Mesenchymal stem cell (in vitro differentiated cells and primary cell): ENCODE measurements at regions not wholly inside any gene's neighbourhood (a gene's known extent, or its start where the extent isn't known, plus 50 kb on each side); places are given as distances from the start of the nearest gene placed in this dataset.

Experiments
- DNase-seq: peaks from one replicate; pipeline ENCODE4 v3.0.0-alpha.2; 2013
- H2AFZ ChIP-seq: one replicate; pipeline ENCODE4 v1.6.1; 2013; ENCODE audit warnings: low read depth, mild to moderate bottlenecking, control low read depth, inconsistent platforms, low read length, moderate library complexity
- H2AK5ac ChIP-seq: 2 replicates; pipeline ENCODE4 v1.6.1; 2013; ENCODE audit warnings: low read length, moderate library complexity, mild to moderate bottlenecking, inconsistent platforms; ENCODE audit not compliant: severe bottlenecking
- H2BK120ac ChIP-seq: one replicate; pipeline ENCODE4 v1.6.1; 2013; ENCODE audit warnings: low read depth, mild to moderate bottlenecking, inconsistent platforms, low read length, moderate library complexity
- H2BK12ac ChIP-seq, 2 experiments: one replicate each; pipeline ENCODE4 v1.6.1; 2013; ENCODE audit warnings: inconsistent platforms in 2 of 2, low read length in 2 of 2, mild to moderate bottlenecking in 2 of 2, moderate library complexity in 2 of 2, control low read depth in 1 of 2
- H2BK15ac ChIP-seq: one replicate; pipeline ENCODE4 v1.6.1; 2013; ENCODE audit warnings: mild to moderate bottlenecking, low read depth, inconsistent platforms; ENCODE audit not compliant: poor library complexity, severe bottlenecking
- H2BK5ac ChIP-seq: 2 replicates; pipeline ENCODE4 v1.6.1; 2013; ENCODE audit warnings: low read depth, mild to moderate bottlenecking, low read length, control low read depth, inconsistent platforms; ENCODE audit not compliant: poor library complexity, severe bottlenecking
- H3K14ac ChIP-seq, 2 experiments: one replicate each; pipeline ENCODE4 v1.6.1; 2013; ENCODE audit warnings: inconsistent platforms in 2 of 2, low read length in 2 of 2, control low read depth in 1 of 2, mild to moderate bottlenecking in 1 of 2, moderate library complexity in 1 of 2
- H3K18ac ChIP-seq, 2 experiments: one replicate each; pipeline ENCODE4 v1.6.1; 2013; ENCODE audit warnings: inconsistent platforms in 2 of 2, low read length in 2 of 2, control low read depth in 1 of 2, low read depth in 1 of 2, mild to moderate bottlenecking in 1 of 2
- H3K23ac ChIP-seq, 2 experiments: one replicate each; pipeline ENCODE4 v1.6.1; 2013; ENCODE audit warnings: inconsistent platforms in 2 of 2, low read length in 2 of 2, mild to moderate bottlenecking in 2 of 2, moderate library complexity in 2 of 2, control low read depth in 1 of 2
- H3K27ac ChIP-seq: 2 replicates; pipeline ENCODE4 v1.5.1; 2013; ENCODE audit warnings: mild to moderate bottlenecking, moderate library complexity, low read length, control low read depth, inconsistent platforms; ENCODE audit not compliant: poor library complexity, severe bottlenecking
- H3K27me3 ChIP-seq, 2 experiments: 2 replicates each; pipeline versions ENCODE4 v1.6.1 to v1.7.0; 2013; ENCODE audit warnings: low read length in 2 of 2, mild to moderate bottlenecking in 2 of 2, moderate library complexity in 2 of 2, control low read depth in 1 of 2, inconsistent platforms in 1 of 2; ENCODE audit not compliant: control insufficient read depth in 1 of 2, insufficient read depth in 1 of 2
- H3K36me3 ChIP-seq, 2 experiments: 2 replicates each; pipeline versions ENCODE4 v1.6.1 to v1.7.0; 2013; ENCODE audit warnings: low read length in 2 of 2, control low read depth in 1 of 2, inconsistent platforms in 1 of 2, low read depth in 1 of 2, mild to moderate bottlenecking in 1 of 2; ENCODE audit not compliant: insufficient read depth in 2 of 2, control insufficient read depth in 1 of 2
- H3K4ac ChIP-seq, 2 experiments: one replicate each; pipeline ENCODE4 v1.6.1; 2013; ENCODE audit warnings: inconsistent platforms in 2 of 2, low read length in 2 of 2, mild to moderate bottlenecking in 2 of 2, moderate library complexity in 2 of 2, control low read depth in 1 of 2, low read depth in 1 of 2
- H3K4me1 ChIP-seq: 2 replicates; pipeline ENCODE4 v1.6.1; 2013; ENCODE audit warnings: low read depth, low read length, control low read depth; ENCODE audit not compliant: control insufficient read depth, insufficient read depth
- H3K4me2 ChIP-seq: 2 replicates; pipeline ENCODE4 v1.6.1; 2013; ENCODE audit warnings: low read length, mild to moderate bottlenecking, inconsistent platforms; ENCODE audit not compliant: poor library complexity, severe bottlenecking
- H3K4me3 ChIP-seq, 2 experiments: 2 replicates each; pipeline versions ENCODE4 v1.5.1 to v1.7.0; 2013; ENCODE audit warnings: low read length in 2 of 2, mild to moderate bottlenecking in 2 of 2, control low read depth in 1 of 2, low read depth in 1 of 2; ENCODE audit not compliant: insufficient read depth in 1 of 2
- H3K79me1 ChIP-seq: replicated peaks from 2 replicates; pipeline ENCODE4 v1.6.1; 2013; ENCODE audit warnings: mild to moderate bottlenecking, control low read depth, low read length, inconsistent platforms; ENCODE audit not compliant: poor library complexity, severe bottlenecking
- H3K9ac ChIP-seq: 2 replicates; pipeline ENCODE4 v1.7.0; 2013; ENCODE audit warnings: mild to moderate bottlenecking, low read length, moderate library complexity
- H3K9me3 ChIP-seq: 2 replicates; pipeline ENCODE4 v1.7.0; 2013; ENCODE audit warnings: mild to moderate bottlenecking, low read length; ENCODE audit not compliant: control insufficient read depth
- H4K8ac ChIP-seq: one replicate; pipeline ENCODE4 v1.6.1; 2013; ENCODE audit warnings: inconsistent platforms, mild to moderate bottlenecking, low read length, moderate library complexity
- H4K91ac ChIP-seq: one replicate; pipeline ENCODE4 v1.6.1; 2013; ENCODE audit warnings: mild to moderate bottlenecking, low read length, inconsistent platforms
- WGBS: methylation state at CpG from one replicate; pipeline ENCODE4 v1.1.7; 2013; ENCODE audit warnings: mixed read lengths; 5-methylcytosine and 5-hydroxymethylcytosine counted together

DNA sequence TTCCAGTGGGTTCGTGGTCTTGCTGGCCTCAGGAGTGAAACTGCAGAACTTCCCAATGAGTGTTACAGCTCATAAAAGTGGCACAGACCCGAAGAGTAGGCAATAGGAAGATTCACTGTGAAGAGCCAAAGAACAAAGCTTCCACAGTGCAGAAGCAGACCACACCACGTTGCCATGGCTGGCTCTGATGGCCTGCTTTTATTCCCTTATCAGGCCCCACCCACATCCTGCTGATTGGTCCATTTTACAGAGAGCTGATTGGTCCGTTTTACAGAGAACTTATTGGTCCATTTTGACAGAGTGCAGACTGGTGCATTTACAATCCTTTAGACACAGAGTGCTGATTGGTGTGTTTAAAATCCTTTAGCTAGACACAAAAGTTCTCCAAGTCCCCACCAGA is 131.4 kb upstream of the CHRM3 start:
- H3K9ac ChIP-seq: no peak overlapping the region
- H2BK120ac ChIP-seq: no peak overlapping the region
- DNase-seq: no peak
- H3K4me1 ChIP-seq: no peaks in the 10 kb centered on the region
- H3K36me3 ChIP-seq: no peaks in the 10 kb centered on the region
- no peak overlapping the region for H4K8ac ChIP-seq
- no peak overlapping the region for H2BK15ac ChIP-seq
- H2AFZ ChIP-seq: no peak overlapping the region
- H3K23ac ChIP-seq: no peak overlapping the region
- no peak overlapping the region for H2BK12ac ChIP-seq
- H3K79me1 ChIP-seq: no peaks in the 10 kb centered on the region
- no peak overlapping the region for H2AK5ac ChIP-seq
- H3K4me2 ChIP-seq: no peak overlapping the region
- no peaks in the 10 kb centered on the region for H3K27me3 ChIP-seq
- no peak overlapping the region for H3K27ac ChIP-seq
- H3K9me3 ChIP-seq: peaks cover 19% of the 10 kb centered on the region
- no peak overlapping the region for H2BK5ac ChIP-seq
- 63% methylated on average over 4 of the region's 4 CpGs for WGBS
- no peak overlapping the region for H3K14ac ChIP-seq
- no peak overlapping the region for H3K4ac ChIP-seq
- H3K18ac ChIP-seq: no peak overlapping the region
- H4K91ac ChIP-seq: no peak overlapping the region
- H3K4me3 ChIP-seq: no peak overlapping the region

DNA sequence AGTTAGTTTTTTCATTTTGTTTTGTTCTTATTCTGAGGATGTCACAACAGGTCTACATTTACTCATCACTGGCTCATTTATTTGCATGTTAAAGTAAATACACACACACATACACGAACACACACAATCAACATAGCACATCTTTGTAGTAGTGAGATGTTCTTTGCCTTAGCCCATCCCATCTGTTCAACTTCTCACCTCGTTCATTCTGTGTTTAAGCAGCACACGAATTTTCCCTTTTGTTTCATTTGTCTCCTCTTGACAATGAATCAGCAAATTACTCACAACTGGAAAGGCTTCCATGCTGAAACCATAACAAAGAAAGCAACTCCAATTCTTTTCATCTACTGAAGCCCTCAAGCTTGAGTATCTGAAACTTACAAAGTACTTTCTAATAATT is 133.3 kb upstream of the CHRM3 start:
- WGBS: 38% methylated on average over 3 of the region's 3 CpGs
- no peak overlapping the region for H3K4ac ChIP-seq
- H4K8ac ChIP-seq: no peak overlapping the region
- no peak overlapping the region for H3K9ac ChIP-seq
- H3K4me2 ChIP-seq: no peak overlapping the region
- peaks cover 19% of the 10 kb centered on the region for H3K9me3 ChIP-seq
- no peak for DNase-seq
- H3K4me1 ChIP-seq: no peaks in the 10 kb centered on the region
- no peak overlapping the region for H2BK120ac ChIP-seq
- no peaks in the 10 kb centered on the region for H3K27me3 ChIP-seq
- H3K4me3 ChIP-seq: no peak overlapping the region
- H3K27ac ChIP-seq: no peak overlapping the region
- no peak overlapping the region for H3K18ac ChIP-seq
- H3K36me3 ChIP-seq: no peaks in the 10 kb centered on the region
- no peak overlapping the region for H2AK5ac ChIP-seq
- H2BK12ac ChIP-seq: no peak overlapping the region
- H2AFZ ChIP-seq: no peak overlapping the region
- no peaks in the 10 kb centered on the region for H3K79me1 ChIP-seq
- H4K91ac ChIP-seq: no peak overlapping the region
- H3K23ac ChIP-seq: no peak overlapping the region
- H2BK15ac ChIP-seq: no peak overlapping the region
- H3K14ac ChIP-seq: no peak overlapping the region
- H2BK5ac ChIP-seq: no peak overlapping the region

DNA sequence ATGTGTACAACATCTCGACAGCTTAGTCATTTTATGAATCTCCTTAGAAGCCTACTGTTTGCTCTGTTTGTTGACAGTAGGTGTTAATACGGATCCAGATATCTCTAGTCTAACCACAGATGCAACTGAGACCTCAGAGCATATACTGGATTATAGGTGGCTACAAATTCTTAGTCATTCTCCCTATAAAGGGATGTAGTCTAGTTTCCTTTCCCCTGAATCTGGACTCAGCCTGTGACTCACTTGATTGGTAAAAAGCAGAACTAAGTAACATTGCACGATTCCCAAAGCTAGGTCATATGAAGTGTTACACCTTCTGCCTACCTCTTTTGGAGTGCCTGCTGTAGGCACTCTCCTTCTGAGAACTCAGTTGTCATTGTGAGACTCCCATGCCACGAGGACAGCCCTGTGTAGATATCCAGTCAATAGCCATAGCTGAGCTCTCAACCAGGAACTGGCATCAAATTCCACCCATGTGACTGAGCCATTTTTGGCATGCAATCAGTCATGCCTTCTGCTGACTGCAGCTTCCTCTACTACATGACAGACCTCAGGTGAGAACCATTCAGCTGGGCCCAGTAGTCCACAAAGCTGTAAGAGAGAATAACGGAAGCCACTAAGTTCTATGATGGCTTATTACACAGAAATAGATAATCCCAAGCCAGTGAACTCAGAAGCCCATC is 135.9 kb upstream of the CHRM3 start:
- Histone ChIP-seq H2BK5ac (no peak overlapping the region), H4K8ac (no peak overlapping the region)
- 67% methylated on average over 4 of the region's 5 CpGs for WGBS

DNA sequence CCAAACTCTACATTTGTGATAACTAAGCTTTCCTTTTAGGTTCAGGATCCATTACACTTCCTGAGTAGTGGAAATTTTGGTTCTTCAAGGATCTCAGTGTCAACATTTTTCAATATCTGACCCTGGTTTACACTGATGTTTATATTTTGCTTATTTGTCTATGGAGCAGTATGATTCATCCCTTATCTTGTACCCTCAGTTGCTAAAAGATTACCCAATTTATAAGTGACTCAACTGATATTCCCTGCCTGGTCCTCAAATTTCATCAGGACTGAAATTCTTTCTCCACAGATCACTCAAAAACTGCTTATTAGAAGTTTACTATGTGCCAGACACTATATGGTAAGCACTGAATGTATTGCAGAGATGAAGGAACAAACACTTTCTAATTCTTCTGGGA is 139.1 kb upstream of the CHRM3 start:
- no peak overlapping the region for H2BK5ac ChIP-seq
- peak; percentile 17 for DNase-seq
- no peak overlapping the region for H2BK15ac ChIP-seq
- no peaks in the 10 kb centered on the region for H3K36me3 ChIP-seq
- H3K9me3 ChIP-seq: peaks cover 10% of the 10 kb centered on the region
- no peaks in the 10 kb centered on the region for H3K4me1 ChIP-seq
- no peak overlapping the region for H2AK5ac ChIP-seq
- no peak overlapping the region for H4K91ac ChIP-seq
- H3K18ac ChIP-seq: no peak overlapping the region
- no peak overlapping the region for H3K4me2 ChIP-seq
- no peak overlapping the region for H3K9ac ChIP-seq
- no peaks in the 10 kb centered on the region for H3K79me1 ChIP-seq
- H2AFZ ChIP-seq: no peak overlapping the region
- H2BK12ac ChIP-seq: no peak overlapping the region
- H4K8ac ChIP-seq: no peak overlapping the region
- no peak overlapping the region for H2BK120ac ChIP-seq
- H3K4me3 ChIP-seq: no peak overlapping the region
- H3K27ac ChIP-seq: no peak overlapping the region
- no peaks in the 10 kb centered on the region for H3K27me3 ChIP-seq
- no peak overlapping the region for H3K14ac ChIP-seq
- no peak overlapping the region for H3K4ac ChIP-seq
- H3K23ac ChIP-seq: no peak overlapping the region

More for the DNA sequence above, 135.9 kb upstream of the CHRM3 start:
- Histone ChIP-seq H3K23ac (no peak overlapping the region), H2BK120ac (no peak overlapping the region), H3K27me3 (no peaks in the 10 kb centered on the region), H3K9me3 (peaks cover 10% of the 10 kb centered on the region), H3K4me1 (no peaks in the 10 kb centered on the region), H2BK12ac (no peak overlapping the region), H3K14ac (no peak overlapping the region), H3K4me3 (no peak overlapping the region), H4K91ac (no peak overlapping the region), H3K4ac (no peak overlapping the region), H2AK5ac (no peak overlapping the region), H3K36me3 (no peaks in the 10 kb centered on the region), H3K79me1 (no peaks in the 10 kb centered on the region), H2BK15ac (no peak overlapping the region), H3K27ac (no peak overlapping the region), H3K18ac (no peak overlapping the region), H2AFZ (no peak overlapping the region), H3K4me2 (no peak overlapping the region), H3K9ac (no peak overlapping the region)
- DNase-seq: no peak
